NCI-H774 (cell line): ENCODE measurements at regions not wholly inside any gene's neighbourhood (a gene's known extent, or its start where the extent isn't known, plus 50 kb on each side); places are given as distances from the start of the nearest gene placed in this dataset.
"Not testable (repeated sequence)": the region's sequence is repeated elsewhere in the genome, so short reads cannot be mapped to it uniquely, and the experiment has no call there.

Source experiments
- DNase-seq: peaks from one replicate; lab custom pipeline; 2025; lab: John Stamatoyannopoulos, UW

DNA sequence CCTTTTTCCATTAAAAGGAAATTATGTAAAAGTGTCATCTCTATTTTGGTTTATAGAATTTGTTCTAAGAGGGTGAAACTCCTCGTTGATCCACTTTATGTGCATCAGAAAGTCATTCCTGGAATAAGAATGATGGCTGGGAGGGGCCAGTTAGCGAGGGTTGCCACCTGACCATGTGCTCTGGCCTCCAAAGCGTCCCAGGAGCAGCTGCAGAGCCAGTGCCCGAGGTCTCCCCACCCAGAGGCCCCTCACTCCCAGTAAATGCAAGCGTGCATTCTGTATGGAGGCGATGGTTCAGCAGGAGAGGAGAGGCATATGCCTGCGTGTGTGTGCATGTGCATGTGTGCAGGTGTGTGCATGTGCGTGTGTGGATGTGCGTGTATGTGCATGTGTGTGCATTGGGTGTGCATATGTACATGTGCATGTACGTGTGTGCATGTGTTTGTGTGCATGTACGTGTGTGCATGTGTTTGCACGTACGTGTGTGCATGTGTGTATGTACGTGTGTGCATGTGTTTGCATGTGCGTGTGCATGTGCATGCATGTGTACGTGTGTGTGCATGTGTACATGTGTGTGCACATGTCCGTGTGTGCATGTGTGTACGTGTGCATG is 345.8 kb downstream of the TEX29 start:
- no peak for DNase-seq

DNA sequence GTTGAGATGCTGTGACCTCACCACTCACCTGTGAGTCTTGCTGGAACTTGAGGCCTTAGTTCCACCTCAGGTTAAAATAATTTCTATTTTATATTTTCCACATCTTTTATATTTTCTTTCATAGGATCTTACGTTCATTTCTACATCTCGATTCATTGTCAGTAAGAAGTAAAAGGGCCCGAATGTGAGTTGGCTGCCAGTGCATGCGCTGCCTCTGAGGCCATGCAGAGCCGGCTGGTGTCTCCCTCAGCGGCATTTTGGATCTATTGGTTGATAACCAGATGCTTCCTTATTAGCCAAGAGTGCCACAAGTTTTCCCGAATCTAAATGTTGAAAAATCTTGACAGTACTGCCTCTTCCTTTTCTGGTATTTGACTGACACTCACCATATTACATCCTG is 347.3 kb downstream of the TEX29 start:
- no peak for DNase-seq

DNA sequence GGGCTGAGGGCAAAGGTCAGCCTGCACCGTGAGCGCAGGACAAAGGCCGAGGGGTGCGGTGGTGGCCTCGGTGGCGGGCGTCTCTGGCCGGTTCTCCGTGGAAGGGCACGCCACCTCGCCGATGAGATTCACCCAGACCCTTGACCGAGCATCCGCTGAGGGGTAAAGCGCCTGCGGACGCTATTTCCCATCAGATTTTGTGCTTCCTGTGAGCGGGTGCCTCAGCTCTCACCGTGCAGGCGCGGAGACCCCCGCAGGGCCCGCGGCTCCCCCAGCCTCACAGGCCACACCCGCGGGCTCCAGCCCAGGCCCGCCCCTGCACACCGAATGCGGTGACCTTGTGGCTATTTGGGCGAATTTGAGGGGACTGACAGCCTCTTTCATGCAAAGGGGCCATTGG is 348.0 kb downstream of the TEX29 start:
- no peak for DNase-seq

DNA sequence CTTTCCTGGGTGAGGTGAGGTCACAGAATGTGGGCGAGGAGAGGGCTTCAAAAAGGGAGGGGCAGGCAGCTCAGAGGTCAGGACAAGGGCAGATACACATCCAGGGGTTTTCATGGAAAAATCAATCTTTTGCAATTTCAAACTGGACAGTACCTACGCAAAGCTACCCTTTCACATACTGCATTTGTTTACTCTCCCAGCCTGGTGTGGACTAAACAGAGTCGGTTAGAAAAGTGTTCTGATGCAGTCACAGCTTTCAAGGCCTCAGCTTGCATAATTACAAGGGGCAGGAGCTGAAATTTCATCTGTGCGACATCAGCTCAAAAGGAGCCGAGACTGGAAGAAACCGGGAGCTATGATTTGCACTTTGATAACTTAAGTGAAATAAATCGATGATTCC is 351.8 kb downstream of the TEX29 start:
- not testable (repeated sequence) for DNase-seq

DNA sequence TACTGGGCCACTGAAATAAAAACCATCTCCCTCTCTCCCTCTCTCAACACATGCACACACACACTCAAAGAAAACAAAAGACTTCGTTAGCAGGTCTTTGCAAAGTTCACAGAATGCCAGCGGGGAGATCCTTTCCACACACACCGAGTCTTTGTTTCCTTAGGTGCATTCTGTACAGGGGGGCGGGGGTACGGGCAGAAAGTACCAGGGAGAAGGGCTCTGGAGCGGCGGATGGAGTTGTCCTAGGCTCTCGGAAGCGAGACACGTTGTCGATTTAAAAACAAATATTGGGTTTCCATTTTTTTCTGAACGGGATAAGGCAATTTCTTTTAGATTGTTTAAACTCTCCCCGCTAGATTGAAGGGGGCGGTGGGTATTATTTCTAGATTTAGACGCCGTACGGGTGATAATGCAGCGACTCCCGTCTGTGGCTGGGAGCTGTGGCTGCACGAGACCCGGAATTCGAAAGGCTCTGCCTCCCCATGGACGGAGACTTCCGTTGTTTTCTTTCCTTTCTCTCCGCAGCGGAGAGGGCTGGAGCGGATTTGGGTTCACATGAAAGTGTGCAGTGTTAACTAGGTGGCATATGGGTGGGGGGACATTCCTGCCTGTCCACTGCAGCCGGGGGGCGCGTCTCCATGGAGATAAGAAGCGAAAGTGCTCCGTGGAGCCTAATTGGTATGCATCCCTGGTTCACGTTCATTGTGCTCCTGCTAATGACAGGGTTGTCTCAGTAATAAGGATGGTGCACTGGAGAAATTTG is 357.9 kb downstream of the TEX29 start:
- not testable (repeated sequence) for DNase-seq

DNA sequence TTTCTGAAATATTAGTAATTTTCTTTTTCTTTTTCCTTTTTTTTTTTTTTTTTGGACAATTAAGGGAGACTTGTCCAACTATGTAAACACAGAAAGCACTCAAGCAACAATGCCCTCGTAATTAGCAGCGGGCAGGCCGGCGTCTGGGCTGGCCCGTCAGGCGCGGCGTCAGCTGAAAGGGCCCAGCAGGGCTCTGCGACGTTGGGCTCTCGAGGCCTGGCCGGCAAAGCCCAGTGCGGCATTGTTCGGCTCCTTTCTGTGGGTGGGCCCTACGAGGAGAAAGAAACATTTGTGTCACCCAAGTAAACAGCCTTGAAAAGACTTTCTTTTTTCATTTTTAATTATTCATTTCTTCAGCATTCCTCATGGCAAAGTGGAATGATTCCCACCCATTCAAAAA is 359.2 kb downstream of the TEX29 start:
- not testable (repeated sequence) for DNase-seq

DNA sequence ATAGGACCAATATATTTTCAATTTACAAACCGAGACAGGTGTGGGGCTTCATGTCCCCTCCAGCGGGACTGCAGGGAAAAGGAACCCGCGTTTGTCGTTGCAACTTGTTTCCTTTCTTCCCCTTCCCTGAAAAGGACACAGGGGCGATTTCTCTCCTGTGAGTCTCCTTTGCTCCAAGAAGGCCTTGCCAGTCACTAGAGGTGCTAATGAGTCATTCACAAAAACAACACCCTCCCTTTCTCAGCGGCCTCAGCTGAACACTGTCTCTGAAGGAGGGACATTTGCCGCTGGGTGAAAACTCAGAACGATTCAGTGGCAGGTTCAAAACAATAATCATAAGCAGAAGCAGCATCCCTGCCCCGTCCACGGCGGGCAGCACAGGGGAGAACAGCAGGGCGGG is 359.7 kb downstream of the TEX29 start:
- DNase-seq = not testable (repeated sequence)

DNA sequence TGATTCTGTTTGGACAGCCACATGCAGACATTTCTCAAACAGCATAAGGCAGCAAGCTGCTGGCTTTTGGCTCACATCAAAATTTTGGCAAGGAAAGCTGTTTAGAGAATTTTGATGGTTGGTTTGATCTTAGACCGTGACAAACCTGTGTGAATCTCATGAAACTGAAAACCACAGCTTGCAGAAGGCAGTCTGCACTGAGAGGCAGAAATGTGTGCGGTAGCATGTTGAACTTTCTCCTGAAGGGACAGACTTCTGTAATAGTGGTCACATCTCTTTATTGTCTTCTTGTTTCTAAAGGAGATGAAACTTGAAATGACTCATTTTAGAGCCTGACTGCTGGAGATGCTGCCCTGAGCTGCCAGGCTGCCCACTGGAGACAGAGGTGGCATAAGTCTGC is 371.6 kb downstream of the TEX29 start:
- DNase-seq = not testable (repeated sequence)

DNA sequence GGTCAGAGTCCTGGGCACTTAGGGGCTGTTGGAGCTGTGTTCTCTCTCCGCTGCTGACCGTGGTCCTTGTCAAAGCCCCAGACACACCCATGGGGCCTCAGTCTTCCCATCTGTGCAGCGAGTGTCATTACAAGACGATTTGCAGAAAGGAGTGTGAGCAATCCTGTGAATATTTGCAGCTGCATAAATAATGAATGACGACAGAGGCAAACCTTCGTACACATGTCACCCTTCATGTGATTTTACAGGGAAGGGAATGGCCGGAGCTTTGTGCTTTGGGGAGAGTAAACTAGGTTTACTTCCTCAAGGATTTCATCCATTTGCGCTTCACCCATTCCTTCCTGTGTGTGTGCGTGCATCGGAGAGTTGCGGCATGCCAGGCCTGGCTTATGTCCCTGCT is 370.8 kb upstream of the SOX1 start:
- not testable (repeated sequence) for DNase-seq

DNA sequence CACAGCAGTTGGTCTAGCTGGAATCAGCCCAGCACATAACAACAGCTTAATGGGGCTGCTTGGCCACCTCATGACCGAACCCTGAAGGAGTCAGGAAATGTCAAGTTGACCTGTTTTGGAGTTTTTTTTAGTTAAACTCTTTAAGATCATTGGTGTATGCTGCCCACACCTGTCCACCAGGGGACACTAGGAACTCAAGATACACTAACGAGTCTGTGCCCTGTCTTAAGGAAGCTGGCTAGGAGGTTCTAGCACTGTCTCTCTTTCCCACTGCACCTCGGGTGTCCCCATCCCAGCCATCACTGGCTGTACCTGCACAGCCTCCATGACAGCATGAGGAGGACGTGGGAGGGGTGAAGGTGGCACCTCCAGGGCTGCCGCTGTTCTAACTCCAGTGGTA is 364.9 kb upstream of the SOX1 start:
- not testable (repeated sequence) for DNase-seq
